Fibroblast of peridontal ligament (primary cell): ENCODE measurements at regions not wholly inside any gene's neighbourhood (a gene's known extent, or its start where the extent isn't known, plus 50 kb on each side); places are given as distances from the start of the nearest gene placed in this dataset.

ENCODE experiments used
- DNase-seq: peaks from one replicate; pipeline ENCODE4 v3.0.0-alpha.2; 2010; ENCODE audit errors: extremely low read depth

DNA sequence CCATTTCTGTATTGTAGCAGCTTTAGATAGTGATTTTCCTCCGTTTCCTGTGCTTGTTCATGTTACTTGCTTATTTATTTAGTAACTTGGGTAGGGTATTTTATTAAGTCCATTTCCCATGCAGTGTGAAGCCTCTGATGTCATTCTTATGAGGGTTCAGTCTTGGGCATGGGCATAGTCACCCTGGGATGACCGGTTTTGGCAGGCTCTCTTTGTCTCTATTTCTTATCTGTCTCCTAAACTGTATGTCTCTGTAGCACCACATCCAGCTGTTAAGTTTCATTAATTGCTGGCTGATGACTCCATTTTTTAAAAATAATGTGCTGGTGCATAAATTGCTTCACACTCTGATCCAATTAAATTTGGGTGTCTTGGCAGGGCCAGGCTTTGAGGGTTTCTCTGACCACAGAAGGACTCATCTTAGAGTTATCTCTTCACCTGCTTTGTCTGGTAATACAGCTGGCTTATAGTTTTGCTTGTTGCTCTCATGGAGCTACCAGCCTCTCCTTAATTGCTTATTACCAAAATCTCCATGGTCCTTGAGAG is 173.3 kb upstream of the VLDLR start:
- DNase-seq, result no peak

DNA sequence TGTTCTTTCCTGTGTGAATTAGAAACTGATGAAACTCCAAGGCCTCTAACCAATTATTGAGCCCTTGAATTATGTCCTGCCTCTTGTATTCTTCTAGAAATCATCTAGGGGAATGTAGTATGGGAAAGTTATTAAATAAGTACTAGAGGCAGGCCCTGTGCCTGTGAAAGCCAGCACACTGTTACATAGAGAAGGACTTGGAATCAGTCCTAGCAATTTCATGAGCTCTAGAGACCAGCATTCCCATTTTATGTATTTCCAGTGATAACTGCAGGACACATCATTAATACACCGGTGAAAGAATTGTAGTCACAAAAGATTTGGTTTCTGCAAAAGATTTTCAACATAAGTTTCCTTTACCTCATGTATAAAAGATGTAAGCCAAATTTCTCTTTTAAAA is 168.5 kb upstream of the VLDLR start:
- no peak for DNase-seq

DNA sequence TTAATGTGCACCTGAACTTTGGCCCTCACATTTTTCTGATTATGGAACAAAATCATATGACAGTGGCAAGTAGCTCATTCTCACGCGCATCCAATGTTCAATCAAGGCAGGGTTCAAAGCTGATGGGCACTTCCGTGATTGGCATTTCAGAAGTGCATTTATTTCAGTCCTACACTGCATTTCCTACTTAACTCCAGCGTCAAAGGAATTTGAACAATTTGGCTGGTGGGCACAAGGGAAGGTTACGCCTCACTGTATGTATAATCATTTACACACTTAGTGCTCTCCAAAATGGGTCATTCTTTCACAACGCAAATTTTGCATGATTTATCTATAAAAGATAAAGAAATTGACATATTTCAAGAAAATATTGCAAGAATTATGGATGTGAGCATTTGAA is 167.9 kb upstream of the VLDLR start:
- no peak for DNase-seq

DNA sequence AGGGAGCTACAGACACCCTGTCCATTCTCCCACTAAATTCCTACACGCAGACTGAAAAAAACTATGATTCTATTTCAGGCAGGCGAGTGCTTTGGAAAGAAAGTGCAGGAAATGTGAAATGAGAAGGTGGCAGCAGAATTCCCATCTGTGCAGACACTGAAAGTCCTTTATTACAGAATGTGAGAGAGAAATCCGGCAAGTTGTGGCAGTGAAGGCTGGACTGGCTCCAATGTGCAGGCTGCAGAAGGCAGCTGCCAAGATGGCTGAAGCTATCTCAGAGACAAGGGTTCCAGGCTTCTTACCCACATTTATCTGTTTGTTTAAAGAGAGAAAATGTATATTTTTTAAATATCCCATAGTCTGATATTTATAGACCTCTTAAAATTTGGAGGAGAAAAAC is 161.8 kb upstream of the VLDLR start:
- no peak for DNase-seq

DNA sequence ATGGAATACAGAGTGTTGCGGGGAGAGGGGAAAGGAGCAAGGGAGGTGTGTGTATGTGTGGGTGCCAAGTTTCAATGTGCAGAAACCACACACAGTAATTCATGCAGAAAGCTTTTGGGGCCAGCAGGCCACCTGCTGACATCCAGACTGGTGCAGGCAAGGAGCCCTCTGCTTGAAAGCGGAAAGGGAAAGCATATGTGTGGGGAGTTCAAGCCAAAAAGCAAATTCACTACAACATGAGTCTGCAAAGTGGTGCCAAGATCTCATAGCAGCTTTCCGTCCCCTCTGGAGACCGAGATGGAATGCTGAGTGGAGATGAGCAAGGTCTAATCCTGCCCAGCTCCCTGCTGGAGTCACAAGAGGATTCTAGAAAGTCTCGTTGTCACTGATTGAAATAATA is 159.7 kb upstream of the VLDLR start:
- DNase-seq, result peak; percentile 15

DNA sequence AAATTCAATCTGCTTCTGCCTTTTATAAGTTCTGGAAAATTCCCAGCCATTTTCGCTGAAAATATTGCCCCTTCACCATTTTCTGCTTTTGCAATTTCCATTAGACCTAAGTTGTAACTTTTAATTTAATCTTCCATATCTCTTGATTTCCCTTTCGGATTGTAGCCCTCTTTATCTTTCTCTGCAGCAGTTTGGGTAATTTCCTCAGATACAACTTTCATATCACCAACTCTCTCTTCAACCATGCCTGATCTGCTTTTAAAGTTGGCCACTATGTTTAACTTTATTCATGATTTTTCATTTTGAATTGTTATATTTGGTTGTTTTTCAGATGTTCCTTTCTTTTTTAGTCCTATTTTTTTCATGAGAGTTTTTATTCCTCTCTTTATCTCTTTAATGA is 157.0 kb upstream of the VLDLR start:
- DNase-seq, result no peak

DNA sequence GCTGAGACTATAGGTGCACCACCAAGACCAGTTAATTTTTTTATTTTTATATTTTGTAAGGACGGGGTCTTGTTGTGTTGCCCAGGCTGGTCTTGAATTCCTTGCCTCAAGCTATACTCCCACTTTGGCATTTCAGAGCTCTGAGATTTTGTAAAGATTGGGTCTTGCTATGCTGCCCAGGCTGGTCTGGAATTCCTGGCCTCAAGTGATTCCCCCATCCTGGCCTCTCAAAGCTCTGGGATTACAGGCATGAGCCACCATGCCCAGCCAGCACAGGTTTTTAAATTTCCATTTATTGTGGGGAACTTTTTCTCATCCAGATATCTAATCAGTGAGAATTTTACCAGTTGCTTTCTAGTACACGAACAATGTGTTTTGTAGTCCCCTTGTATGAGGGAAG is 156.1 kb upstream of the VLDLR start:
- no peak for DNase-seq

DNA sequence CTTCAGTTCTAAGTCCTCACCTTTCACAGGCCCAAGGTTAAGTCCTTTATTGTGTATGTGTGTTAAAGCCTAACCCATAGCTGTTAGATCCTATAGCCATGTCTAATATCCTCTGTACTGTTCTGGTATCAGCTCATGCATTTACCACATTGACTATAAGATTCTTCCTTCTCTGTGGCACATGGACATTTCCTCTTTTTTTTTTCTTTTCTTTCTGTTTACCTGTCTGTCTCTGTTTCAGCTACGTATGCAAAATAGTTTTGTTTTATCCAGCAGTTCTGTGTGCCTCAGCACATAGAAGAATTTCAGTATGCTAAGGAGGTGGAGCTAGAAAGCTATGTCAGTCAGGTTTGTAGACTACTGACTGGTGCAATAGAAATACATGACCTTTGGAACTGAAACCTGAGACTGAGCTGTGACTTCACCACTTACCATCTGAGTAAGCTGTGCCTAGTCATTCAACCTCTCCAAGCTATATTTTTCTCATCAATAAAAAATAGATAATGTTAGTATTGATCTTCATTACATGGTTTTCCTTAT is 155.6 kb upstream of the VLDLR start:
- no peak for DNase-seq

DNA sequence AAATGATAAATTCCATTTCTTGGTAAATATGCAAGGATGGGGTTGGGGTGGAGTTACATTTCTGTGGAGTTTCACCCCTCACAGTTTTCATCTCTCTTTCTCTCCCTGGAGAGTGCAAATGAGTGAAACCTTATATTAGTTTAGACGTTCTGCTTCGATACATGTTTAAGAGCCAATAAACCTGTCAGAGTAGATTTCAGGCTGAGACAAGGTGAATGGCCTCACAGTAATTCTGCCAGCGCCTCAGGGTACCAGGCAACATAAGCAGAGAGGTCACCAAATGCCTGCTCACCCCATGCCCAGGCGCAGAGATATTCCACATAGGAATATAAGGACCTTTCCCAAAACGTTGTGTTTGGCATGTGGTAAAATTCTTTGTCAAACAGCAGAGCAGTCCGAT is 154.9 kb upstream of the VLDLR start:
- no peak for DNase-seq

DNA sequence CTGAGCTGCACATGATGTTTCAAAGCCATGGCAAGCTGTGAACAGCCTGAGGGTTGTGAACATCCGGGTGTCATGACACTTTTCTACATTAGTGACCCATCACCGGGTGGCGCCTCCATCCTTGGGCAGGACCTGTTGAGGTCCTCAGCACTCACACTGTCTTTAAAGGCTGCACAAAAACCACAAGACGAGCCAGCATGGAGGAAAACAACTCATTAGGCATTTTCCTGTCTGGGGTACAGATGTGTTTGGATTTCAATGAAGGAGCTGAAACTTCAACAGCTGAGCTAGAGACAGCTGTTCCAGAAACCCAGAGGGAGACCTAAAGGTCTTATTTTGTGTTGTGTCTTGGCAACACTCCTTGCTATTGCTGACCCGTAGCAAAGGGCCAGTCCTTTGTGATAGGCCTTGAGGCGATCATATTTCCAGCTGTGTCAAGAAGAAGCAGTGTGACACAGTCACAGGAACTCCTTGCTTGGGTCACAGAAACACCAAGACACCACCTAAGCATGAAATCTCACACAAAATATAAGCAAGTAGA is 151.8 kb upstream of the VLDLR start:
- peak; percentile 15 for DNase-seq

DNA sequence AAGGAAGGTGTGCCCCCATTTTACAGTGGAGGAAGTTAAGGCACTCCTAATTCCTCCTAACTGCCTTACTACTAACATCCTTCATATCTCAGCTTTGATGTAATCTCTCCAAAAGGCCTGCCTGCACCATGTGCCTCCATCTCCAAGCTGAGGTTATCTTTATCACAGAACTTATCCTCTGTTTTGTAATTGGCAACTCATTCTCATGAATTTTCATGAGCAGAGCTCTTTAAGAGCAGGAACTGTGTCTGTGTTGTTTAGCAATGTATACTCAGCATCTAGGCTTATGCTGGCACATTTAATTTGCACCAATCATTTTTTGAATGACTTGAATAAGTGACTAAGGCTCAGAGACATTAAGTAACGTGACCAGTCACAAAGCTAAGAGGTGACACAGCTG is 147.9 kb upstream of the VLDLR start:
- no peak for DNase-seq

DNA sequence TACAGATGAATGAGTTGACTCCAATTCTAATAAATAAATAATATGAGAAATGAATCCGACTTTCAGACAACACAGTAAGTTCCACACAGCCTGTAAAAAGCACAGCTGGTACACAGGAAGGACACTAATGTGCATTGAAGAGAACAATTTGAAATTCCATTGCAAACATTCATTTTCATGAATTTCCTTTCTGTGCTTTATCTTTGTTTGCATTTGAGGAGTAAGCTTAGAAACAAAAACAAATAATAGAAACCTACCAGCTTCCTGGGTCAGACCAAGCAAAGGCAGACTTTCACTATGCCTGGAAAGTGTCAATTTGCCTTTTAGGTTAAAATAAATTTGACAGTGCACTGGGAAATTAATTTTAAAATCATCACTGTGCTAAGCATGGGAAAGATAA is 143.8 kb upstream of the VLDLR start:
- DNase-seq, result no peak

DNA sequence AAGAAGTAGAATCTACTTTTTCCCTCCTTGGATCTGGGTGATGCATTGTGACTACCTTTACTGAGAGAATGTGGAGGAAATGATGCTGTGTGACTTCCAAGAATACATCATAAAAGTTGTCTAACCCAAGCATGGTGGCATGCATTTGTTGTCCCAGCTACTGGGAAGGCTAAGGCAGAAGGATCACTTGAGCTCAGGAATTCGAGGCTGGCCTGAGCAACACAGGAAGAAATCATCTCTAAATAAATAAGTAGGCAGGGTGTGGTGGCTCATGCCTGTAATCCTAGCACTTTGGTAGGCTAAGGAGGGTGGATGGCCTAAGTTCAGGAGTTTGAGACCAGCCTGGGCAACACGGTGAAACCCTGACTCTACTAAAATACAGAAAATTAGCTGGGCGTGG is 143.2 kb upstream of the VLDLR start:
- no peak for DNase-seq

DNA sequence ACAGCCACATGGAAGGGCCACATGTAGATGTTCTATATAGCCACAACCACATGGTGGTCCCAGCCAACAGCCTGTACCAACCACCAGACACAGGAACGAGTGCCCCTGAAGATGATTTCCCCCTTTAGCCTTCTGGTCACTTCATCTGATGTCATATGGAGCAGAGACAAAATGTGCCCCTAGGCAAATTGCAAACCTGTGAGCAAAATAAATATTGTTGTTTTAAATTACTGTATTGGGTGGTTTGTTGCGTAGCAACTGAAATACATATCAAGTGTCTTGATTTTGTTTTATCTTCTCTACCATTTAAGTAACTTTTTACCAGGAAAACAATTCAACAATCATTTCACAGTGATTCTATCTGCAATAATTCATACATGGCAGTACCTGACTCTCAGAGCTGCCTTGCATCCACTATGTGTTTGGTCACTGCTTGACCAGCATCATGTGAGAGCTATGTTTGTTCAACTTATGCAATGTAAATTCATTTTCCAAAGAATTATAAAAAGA is 142.5 kb upstream of the VLDLR start:
- DNase-seq, result no peak

DNA sequence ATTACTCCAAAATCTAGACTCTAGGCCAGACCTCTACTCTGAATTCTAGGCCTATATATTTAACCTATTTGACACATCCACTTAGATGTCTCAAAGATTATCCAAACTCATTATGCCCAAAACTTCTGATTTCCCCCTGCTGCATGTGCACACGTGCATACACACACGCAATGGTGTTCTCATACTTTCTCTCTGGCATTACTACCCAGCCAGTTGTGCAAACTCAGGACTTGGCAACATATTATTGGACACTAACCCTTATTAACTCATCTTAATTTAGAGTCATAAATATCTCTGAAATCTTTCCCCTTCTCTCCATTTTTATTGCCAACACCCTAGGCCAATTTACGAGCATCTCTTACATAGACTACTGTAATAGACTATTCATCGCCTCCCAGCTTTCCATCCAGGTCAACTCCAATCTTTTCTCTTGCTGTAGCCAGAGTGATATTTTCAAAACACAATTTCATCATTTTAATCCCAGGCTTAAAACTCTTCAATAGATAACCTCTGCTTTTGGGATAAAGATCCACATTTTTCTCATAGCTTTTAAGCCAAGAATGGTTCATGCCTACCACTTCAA is 141.2 kb upstream of the VLDLR start:
- no peak for DNase-seq

DNA sequence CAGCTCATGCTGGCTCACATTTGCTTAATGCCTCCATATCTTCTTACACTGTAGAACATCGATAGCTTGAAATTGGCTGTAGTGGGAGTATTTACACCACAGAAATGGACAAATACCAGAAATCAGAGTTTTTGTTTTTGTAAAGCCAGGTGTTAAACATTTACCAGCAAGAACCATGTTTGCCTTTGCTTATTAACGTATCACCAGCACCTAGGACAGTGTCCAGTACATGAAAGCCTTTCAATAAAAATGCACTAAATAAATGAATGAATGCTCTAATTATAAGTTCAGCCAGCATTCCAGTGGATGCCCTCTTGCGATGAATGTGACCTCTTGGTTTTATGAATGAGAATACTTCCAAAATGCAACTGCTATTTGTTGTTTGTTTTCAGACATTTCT is 140.4 kb upstream of the VLDLR start:
- no peak for DNase-seq

DNA sequence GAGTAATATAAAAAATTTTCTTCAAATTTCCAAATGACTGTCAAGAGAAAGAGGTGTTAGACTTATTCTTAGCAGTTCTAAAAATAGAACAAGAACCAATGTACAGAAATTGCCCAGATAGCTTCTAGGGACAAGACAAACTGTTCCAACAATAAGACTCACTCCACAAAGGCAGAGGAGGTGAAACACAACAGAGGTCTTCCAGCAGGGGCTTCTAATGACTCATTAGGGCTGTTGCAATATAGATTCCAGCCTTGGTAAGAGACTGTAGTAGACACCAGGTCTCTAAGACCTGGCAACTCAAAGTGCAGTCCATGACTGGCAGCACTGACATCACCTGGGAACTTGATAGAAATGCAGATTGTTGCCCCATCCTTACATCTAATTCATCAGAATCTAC is 134.6 kb upstream of the VLDLR start:
- DNase-seq, result no peak

DNA sequence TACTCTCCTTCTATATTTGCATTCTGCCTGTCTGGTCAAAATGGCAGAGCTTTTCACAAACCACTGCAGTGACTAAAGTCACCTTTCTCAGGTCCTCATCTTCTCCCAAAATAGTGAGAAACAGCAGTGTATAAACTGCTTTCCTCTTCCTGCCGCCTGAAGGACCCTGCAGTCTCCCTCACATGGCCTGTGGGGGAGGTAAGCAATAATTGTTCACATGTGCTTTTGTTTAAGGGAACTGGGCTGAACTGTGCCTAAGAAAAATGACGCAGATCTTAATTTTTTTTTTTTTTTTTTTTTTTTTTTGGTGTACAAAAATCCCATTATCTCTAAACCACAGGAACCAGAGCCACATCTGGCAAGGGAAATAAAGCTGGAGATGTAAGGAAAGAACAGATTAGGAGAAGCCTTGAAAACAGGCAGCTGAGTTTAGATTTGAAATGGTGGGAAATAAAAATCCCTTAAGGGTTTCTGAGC is 131.7 kb upstream of the VLDLR start:
- peak; percentile 84 for DNase-seq

DNA sequence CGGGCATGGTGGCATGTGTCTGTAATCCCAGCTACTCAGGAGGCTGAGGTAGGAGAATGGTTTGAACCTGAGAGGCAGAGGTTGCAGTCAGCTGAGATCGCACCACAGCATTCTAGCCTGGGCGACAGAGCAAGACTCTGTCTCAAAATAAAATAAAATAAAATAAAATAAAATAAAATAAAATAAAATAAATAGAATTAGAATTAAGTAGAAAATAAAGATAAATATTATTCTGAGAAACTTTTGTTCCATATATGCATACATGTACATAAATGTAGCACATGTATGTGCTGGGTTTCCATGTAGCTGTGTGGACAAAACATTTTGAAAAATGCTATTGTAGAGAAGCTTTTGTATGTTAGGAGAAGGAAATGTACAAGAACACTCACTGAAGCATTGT is 129.4 kb upstream of the VLDLR start:
- no peak for DNase-seq

DNA sequence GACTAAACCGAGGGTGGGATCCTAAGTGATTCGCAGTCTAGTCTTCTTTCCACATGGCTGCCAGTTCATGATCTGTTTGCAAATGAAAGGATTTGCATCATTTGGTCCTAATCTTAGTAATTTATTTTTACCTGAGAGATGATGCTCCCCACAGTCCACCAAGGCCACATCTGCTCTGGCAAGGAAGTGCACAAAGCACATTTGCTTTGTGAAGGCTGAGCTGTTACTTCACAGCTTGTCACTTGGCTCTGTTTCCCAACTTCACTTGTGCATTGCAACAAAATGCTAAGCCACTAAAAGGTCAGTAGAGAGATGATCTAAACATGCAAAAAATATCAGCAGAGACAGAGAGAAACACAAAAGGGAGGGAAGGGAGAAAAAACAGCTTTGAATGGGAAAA is 128.5 kb upstream of the VLDLR start:
- peak; percentile 40 for DNase-seq

DNA sequence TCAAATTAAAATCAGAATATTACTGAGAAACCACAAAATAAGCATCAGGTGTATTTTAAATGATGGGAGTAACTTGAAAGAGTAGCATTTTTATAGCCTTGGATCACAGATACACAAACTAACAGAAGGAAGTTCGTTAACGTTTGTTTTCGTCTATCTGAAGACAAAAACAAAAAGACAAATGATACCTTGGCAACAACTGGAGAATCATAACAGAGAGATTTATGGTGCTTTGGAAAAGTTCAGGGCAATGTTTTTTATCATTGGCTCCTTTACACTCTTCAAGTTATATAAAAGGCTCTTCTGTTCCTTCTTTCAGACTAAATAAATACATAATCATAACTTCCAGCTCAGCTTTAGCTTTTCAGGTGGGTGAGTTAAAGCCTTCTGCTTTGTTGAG is 128.1 kb upstream of the VLDLR start:
- no peak for DNase-seq

DNA sequence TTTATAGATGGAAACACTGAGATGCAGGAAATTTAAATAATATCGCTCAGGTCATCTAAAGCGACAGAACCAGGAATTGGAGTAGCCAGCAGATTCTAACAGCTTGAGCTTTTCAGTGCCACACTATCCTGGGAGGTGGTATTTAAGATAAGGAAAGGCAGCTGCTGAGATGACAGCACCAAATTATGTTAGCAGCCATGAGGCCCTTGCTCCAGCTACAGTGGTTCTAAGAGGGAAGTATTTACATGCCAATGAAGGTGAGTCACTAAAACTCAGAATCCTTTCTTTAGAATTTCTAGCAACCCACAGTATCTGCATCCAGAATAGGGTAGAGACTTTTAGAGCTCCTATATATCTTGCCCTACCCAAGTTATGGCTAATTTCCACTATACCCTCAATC is 127.0 kb upstream of the VLDLR start:
- DNase-seq, result peak; percentile 66

DNA sequence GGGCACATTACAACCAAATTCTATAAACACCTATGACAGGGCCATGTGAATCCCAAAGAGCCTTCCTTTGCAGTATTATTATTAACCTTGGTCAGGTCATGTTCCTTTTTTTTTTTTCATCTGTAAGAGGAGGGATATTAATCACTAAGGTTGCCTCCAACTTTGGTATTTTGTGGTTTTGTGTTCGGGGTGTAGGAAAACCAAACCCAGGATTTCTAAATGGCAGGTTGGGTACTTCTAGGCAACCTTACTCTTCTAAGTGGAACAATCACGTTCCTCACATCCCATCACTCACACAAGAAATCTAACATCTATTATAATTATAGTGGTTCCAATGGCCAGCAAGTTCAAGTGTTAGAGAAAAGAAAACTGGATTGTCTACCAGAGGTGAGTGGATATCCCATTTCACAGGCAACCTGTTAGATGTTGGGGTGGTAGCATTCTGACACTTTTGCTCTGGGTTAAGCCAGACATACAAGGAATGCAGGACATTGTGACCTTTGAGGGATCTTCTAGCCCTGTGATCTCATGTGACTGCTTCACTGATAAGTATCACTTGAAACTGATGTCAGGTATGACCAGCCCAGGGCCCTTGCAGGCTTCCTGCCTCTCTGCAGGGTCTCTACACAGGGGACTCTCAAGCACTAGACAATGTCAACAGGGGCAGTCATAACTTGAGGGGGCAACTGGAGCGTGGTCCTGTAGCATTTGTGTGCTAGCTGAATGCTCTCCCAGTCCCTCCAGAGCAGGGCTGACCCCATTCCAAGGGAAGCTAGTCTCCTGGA is 126.2 kb upstream of the VLDLR start:
- no peak for DNase-seq
